GM19395 (cell line): ENCODE measurements at regions not wholly inside any gene's neighbourhood (a gene's known extent, or its start where the extent isn't known, plus 50 kb on each side); places are given as distances from the start of the nearest gene placed in this dataset.
"Not testable (repeated sequence)": the region's sequence is repeated elsewhere in the genome, so short reads cannot be mapped to it uniquely, and the experiment has no call there.

Experiments used
- ATAC-seq: cut with Tn5 transposase; IDR thresholded peaks from one replicate; pipeline ENCODE4 v1.9.1; 2021; ENCODE audit warnings: mild to moderate bottlenecking, moderate library complexity; ENCODE audit not compliant: unreplicated experiment

DNA sequence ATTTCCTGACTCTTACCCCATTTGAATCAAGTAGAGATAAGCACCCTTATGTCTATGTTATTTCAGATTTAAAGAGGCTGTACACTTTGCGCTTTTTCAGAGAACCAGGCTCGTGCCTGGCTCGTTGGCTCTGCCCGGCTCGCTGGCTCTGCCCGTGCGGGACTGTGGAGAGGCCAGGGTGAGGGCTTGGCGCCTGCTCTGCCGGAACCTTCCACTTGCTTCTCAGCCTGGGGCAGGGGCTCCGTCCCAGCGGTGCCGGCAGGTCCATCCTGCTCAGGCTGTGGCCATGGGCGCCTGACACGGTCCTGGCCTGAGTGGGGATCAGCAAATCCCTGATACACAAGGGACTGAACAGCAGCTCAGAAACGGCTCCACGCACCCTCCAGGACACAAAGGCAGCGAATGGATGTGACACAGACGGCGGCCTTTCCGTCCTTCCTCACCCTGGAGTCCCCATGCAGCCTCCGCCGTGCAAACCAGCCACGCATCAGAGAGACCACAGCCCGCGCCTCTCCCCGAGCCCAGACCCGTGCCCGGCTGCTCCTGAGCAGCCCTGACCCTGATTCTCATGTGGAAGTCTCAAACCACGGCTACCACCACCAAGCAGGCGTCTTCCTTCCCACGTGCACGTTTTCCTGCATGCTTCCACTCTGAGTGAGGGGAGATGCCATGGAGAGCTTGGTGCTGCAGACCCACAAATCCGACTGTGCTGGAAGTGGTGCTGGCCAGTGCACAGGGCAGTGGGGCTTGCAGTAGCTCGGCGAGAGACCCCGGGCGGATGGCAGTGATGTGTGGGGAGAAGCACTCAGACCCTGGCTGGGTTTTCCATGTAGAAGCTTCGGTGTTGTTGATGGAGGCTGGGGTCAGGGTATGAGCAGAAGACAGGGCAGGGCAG is 233.9 kb downstream of the ERMARD start:
- ATAC-seq = no peak

DNA sequence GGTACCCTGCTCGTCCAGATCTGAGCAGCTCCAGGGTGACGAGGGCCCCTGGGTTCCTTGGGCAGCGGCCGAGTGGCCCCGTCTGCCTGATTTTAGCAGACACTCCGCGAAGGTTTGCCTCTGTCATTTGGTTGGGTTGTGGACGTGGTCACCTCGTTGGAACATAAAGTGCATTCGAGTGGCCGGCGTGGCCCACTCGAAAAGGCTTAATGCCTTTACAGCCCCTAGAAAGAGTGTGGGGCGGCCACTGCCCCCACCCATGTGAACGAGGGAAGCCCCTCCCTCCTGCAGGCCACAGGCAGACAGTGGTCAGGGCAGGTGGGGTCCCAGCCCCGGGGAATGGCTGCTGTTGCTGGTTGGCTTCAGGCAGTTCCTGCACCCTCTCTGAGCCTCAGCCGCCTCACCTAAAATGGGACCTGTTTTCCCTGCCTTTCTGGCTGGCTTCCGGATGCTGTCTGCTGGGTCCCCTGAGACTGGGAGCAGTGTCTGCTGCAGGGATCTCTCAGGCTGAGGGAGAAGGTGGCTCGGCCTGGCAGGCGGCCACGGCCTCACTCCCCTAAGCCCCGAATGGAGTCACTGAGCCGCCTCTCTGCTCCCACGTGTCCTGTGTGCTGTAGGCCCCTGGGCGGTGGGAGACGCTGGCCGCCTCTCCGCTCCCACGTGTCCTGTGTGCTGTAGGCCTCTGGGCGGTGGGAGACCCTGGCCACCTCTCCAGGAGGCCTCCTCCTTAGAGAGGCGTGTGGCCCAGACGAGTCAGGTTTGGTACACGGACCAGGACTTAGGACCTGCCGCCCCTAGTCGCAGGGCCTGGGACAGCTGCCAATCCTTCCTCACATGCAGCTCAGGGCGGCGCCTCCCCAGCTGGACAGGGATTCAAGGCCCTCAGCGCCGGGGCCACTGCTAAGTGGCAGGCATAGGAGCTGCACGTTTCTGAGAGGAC is 233.0 kb downstream of the ERMARD start:
- no peak for ATAC-seq

DNA sequence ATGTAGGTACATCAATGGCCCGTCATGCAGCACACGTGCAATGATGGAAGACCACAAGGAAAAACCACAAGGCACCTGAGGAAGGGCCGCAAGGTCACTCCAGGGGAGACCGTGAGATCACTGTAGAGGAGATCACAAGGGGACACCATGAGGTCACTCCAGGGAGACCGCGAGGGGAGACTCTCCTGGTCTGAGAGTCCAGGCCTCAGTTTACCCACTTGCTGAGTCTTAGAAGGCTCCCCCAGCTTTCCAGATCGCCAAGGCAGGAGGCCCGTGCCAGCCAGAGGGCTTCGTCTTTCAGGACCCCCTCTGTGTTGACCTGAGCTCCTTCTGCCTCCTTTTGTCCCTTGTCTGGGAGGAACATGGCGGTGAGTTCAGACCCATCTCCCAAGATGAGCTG is 232.2 kb downstream of the ERMARD start:
- no peak for ATAC-seq

DNA sequence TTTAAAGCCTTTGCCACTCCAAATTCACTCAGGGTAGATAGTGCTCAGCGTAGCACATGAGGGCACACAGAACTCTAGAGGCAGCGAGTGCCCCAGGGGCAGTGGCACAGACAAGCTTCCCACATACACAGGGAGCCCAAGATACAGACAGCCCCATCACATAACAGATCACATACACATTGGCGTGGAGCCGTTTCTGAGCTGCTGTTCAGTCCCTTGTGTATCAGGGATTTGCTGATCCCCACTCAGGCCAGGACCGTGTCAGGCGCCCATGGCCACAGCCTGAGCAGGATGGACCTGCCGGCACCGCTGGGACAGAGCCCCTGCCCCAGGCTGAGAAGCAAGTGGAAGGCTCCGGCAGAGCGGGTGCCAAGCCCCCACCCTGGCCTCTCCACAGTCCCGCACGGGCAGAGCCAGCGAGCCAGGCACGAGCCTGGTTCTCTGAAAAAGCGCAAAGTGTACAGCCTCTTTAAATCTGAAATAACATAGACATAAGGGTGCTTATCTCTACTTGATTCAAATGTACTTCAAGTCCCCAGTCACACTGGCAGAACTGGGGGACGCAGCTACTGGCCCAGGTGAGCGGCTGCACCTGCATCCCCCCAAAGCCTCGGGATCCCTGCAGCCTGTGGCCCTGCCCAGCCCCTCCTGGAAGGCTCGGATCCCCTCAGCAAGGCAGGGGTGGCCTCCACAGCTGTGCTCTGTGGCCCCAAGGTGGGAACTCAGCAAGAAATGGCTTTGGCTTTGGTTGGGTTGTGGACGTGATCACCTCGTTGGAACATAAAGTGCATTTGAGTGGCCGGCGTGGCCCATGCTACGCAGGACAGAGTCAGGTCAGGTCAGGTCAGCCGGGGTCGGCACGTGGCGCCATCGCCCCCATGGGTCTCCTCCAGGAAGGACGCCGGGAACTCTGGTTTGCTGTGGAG is 231.3 kb downstream of the ERMARD start:
- ATAC-seq = no peak

DNA sequence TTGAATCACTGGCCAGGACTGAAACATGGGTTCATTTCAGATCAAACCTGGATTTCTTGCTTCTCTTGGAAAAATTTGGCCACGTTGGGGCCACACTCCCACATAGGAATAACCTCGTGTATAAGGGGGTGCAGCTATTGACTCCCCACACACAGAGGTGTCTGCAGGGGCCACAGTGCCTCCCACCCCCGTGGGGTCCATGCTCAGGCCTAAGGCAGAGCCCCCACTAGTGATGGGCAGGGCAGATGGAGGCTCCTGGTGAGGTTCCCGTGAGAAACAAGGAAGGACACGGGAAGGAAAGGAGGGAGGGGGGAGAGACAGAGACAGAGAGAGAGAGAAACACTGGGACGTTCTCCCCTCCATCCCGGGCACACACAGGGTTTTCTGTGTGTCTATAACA is 230.5 kb downstream of the ERMARD start:
- no peak for ATAC-seq

DNA sequence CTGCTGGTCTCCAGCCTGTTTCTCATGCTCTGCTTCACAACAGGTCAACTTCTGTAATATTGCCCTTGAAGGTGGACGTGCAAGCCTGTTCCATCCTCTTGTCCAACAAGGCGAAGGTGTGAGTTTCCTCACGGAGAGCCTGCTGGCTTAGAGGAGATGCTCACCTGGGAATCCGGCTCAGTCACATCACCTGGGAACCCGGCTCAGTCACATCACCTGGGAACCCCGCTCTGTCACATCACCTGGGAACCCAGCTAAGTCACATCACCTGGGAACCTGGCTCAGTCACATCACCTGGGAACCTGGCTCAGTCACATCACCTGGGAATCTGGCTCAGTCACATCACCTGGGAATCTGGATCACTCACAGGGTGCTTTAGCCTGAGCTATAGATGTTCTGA is 230.1 kb downstream of the ERMARD start:
- no peak for ATAC-seq

DNA sequence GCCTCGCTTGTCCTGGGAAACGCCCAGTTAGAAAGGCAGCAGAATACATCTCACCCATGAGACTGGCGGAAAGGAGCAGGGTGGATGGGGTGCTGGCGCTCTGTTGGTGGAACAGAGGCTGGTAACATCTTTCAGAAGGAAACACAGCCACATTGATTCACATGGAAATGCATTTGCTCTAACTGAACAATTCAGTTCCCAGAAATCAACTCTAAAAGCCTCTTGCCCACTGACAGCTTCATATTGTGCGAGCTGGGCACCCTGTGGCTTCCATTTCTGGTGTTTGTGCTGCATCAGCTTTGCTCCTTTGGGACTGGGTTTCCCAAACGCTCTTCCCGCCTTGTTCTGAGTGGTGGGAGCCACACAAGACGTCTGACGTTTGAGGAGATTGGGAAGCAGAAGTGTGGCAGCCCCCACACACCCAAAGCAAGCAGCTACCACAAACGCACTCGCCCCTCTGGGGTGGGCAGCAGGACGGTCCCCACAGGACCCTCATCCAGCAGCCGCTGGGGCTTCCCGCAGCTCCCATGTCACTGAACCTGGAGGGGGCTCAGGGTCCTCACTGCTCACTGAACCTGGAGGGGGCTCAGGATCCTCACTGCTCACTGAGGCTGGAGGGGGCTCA is 229.5 kb downstream of the ERMARD start:
- ATAC-seq = no peak

DNA sequence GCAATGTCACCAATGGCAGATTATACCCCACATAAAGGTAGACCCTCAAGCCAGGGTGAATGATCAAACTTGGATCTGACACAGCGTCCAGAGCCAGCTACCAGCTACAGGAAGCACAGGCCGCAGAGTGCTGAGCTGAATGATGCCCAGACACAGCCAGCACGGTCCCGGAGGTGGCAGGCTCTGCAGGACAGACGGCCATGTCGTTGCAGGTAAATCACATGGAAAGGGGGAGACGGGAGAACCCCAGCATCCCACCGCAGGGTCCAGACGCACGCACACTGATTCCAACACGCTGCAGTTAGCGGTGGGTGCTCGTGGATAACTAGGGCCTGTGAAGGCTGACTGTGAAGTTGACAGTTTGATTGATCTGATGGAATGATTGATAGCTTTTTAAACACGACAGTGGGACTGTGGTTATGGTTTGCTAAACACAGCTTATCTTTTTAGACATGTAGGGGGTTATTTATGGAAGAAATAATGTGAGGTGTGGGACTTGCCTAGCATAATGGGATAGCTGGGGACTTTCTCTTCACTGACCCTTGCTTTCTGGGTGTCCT is 228.5 kb downstream of the ERMARD start:
- ATAC-seq = no peak

DNA sequence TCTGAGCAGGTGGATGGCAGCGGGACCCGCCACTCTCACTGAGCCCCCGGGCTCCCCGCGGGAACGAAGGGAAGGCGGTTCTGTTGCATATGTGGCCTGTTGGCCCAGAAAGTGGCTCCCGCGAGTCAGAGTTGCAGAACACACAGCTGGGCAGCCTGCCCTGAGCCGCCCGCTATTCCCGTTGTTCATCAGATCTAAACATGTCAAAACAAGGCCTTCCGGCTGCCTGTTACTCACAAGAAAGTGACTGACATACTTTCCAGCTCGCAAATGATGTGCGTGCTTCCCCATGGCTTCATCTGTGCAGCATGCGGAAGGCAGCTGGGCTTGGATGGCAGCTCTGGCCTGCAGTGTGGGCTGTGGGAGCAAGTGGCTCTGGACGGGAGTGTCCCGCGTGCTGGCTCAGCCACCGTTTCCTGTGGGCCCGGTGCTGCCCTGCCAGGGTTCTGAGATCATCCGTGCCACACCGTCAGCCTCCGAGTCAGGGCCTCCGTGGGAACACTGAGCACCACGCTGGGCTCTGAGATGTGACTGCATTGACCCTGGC is 227.3 kb downstream of the ERMARD start:
- no peak for ATAC-seq

DNA sequence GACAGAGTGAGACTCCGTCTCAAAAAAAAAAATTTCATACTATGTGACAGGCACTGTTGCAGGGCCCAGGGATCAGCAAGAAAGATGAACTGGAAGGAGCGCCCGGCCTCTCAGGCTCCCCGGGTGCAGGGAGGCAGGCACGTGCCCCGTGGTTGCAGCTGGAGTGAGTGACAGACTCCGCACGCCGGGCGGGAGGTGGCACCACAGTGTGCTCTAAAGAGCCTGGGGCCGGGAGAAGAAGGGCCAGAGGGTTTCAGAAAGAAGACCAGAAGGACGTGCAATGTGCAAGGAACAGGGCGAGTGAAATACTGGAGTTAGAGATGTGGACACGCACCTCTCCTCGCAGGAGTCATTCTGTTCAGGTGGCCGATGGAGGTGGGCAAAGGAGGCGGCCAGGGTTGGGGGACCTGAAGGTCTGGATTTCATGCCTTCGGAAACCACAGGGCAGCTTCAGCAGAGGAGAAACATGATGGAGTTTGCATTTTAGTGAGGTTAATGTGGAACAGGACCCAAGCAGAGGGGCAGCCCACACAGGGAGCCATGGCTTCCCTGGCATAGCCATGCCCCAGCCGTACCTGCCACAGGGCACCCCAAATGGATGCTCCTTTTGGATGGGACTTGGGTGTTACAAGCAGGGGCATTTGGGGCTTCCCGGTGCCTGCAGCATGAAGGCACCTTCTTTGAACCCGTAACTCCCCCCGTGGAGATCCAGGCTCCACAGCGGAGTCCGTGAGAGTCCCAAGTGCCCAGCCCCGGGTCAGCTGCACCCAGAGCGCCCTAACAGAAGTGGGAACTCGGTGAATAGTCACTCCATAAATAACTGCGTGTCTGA is 226.2 kb downstream of the ERMARD start:
- no peak for ATAC-seq

DNA sequence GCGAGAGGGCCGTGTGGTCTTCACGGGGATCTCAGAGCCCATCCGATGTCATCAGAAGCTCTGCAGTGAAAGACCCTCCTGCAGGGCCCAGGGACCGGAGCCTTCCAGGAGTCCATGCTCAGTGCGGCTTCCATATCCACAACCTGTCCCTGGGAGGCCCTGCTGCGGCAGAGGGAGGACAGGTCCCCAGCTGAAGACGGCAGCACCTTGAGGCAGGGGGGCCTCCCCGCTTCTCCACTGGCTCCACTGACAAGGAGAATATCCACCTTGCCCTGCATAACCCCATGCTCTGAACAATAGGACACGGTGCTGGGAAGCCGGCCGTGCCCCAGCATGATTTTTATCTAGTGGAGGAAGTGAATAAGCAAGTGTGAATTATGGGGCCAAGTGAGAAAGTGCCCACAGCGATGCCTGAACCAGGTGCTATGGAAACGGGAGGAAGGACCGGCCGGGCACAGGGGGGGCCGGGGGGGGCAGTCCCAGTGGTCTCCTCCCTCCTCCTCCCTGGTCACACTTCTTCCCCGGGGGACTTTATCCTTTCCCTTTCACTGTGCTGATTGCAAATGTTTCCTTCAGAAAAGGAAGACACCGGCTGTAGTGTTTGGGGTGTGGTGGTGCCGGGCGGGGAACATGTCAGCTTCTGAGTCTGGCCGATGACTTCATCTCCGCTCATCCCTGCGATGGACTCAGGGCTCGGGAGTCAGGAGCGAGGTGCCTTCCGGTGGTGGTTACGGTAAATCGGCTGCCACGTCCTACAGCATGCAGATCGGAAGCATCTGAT is 225.1 kb downstream of the ERMARD start:
- no peak for ATAC-seq

DNA sequence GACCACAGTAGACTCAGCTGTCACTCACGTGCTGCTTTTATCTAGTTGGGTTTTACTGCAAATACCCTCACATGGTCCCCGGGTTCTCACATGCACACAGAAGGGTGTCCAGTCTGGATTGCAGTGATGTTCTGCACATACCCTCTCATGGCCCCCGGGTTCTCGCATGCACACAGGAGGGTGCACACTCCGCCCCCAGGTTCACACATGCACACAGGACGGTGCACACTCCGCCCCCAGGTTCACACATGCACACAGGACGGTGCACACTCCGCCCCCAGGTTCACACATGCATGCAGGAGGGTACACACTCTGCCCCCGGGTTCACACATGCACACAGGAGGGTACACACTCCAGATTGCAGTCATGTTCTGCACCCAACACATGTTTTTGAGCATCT is 224.3 kb downstream of the ERMARD start:
- no peak for ATAC-seq

DNA sequence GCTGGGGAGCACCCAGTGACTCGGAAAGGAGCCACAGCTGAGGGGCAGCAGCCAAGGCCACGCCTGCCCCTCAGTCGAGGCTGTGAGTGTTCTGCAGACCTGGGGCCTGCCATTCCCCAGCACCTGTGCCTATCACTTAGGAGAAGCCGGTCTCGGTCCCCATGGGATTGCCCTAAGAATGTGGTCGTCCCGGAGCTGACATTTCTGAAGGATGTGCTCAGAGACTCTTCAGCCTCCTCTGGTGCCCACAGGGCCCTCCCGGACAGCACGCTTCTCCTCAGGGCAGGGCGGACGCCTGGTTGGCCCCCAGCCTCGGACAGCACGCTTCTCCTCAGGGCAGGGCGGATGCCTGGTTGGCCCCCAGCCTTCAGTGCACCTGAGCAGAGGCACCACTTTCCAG is 223.9 kb downstream of the ERMARD start:
- no peak for ATAC-seq

DNA sequence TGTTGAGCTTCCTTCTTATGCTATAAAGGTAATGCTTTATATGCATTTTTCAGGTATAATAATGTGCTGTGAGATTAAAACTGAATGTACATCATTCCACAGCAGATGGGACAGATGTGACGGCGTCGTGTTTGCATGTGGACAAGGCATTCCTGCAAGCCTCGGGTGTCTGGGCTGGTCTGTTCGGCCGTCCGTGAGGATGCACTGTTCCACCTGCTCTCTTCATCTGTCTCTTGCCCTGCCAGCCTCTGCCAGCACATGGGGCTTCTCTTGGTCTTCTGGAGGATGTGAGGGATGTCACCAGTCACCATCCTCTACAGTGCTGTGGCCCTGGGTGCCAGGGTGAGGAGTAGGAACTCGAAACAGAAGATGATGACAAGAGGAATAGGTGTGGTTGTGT is 223.2 kb downstream of the ERMARD start:
- no peak for ATAC-seq

DNA sequence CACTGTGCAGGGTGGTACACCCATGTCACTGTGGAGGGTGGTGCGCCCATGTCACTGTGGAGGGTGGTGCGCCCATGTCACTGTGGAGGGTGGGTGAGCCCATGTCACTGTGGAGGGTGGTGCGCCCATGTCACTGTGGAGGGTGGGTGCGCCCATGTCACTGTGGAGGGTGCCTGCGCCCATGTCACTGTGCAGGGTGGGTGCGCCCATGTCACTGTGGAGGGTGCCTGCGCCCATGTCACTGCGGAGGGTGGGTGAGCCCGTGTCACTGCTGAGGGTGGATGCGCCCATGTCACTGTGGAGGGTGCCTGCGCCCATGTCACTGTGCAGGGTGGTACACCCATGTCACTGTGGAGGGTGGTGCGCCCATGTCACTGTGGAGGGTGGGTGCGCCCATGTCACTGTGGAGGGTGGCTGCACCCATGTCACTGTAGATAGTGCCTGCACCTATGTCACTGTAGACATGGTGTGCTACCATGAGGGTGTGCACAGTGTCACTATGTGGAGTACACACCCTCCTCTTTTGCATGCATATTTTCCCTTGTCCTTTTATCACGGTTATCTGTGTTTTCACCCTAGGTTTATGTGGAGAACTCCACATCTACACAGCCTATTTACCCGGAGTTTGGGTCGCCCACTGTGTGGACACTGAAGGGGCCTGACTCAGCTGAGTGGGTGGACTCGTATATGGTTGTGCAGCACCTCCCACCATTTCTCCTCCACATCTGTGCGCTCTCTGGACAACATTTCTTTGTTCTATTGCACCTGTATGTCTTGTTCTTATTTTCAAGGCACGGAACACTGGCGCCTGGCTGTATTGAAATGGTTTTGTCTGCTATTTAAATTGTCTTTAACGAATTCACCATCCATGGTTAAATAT is 222.4 kb downstream of the ERMARD start:
- not testable (repeated sequence) for ATAC-seq

DNA sequence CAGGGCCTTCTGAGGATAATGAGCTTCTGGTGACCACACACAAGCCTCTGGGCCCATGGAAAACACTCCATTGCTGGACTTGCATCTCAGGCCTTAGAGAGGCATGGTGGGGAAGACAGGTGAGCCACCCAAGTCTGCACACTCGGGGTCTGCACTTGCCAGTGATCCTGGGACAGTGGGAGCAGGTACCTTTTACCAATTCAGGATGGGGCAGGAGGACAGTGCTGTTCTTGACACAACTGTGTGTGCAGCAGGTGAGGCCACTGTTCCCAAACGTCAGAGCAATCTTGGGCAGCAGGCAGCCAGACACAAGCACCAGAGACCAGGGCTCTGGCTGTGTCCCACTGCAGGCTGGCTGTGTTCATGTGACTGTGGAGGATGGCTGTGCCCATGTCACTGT is 221.3 kb downstream of the ERMARD start:
- ATAC-seq = no peak

DNA sequence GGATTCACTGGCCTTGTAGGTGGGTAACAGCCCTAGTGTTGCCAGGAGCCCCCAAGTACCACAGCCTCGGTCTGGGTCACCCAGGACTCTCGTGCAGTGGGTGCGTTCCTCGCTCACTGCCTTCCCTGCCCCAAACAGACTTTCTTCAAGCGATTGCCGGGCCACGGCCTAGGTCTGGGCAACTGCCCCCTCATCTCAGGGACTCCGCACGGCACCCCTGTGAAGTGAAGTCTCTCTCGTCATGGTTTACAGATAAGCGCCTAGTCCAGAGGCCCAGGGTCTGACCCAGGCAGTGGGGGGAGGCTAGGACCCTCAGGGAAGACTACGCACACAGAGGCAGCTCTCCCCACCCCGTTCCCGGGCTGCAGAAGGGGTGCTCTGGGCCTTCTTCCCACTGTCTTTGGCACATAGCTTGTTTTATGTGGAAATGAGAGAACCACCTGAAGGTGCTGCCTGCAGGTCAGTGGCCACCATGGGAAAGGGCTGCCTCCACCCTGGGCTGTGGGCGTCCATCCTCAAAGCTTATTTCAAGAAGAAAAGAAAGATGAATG is 220.8 kb downstream of the ERMARD start:
- ATAC-seq = no peak
